HL-60 (cell line): ENCODE measurements at regions not wholly inside any gene's neighbourhood (a gene's known extent, or its start where the extent isn't known, plus 50 kb on each side); places are given as distances from the start of the nearest gene placed in this dataset.

Experiments
- CTCF ChIP-seq: IDR thresholded peaks from one replicate; pipeline ENCODE4 v1.5.1; 2011; ENCODE audit warnings: low read length, control low read depth, inconsistent platforms; ENCODE audit not compliant: insufficient read depth
- GABPA ChIP-seq: IDR thresholded peaks from 2 replicates; pipeline ENCODE4 v1.6.1; 2012; ENCODE audit warnings: low read depth
- POLR2AphosphoS5 ChIP-seq: IDR thresholded peaks from 2 replicates; pipeline ENCODE4 v1.6.1; 2012; ENCODE audit warnings: low read depth

GRCh38 chr13:104979281-104980030 lies 1556.0 kb downstream of the EFNB2 start:
- TF ChIP-seq CTCF (no peak), GABPA (no peak), POLR2AphosphoS5 (no peak)
